HEK293T (cell line): ENCODE measurements at regions not wholly inside any gene's neighbourhood (a gene's known extent, or its start where the extent isn't known, plus 50 kb on each side); places are given as distances from the start of the nearest gene placed in this dataset.

Experiments used
- BHLHE40 ChIP-seq: fragments of 450-650 bp; IDR thresholded peaks from 2 replicates; pipeline ENCODE4 v1.6.1; 2016; ENCODE audit warnings: mild to moderate bottlenecking, moderate library complexity, borderline replicate concordance
- FOXA1 ChIP-seq: fragments of 450-650 bp; IDR thresholded peaks from 2 replicates; pipeline ENCODE4 v1.6.1; 2016; ENCODE audit warnings: mild to moderate bottlenecking
- HDGF ChIP-seq: fragments of 450-650 bp; IDR thresholded peaks from 2 replicates; pipeline ENCODE4 v1.6.1; 2017; ENCODE audit warnings: antibody characterized with exemption, borderline replicate concordance
- NFRKB ChIP-seq: fragments of 450-650 bp; IDR thresholded peaks from 2 replicates; pipeline ENCODE4 v1.6.1; 2016; ENCODE audit warnings: mild to moderate bottlenecking, moderate library complexity
- SP1 ChIP-seq: fragments of 450-650 bp; IDR thresholded peaks from 2 replicates; pipeline ENCODE4 v1.6.1; 2017
- SUZ12 ChIP-seq: fragments of 450-650 bp; IDR thresholded peaks from 2 replicates; pipeline ENCODE4 v1.6.1; 2016; ENCODE audit warnings: mild to moderate bottlenecking

GRCh38 chr7:85586091-85586490 lies 399.2 kb upstream of the SEMA3D start:
- TF ChIP-seq SP1 (no peak), HDGF (no peak), FOXA1 (no peak), SUZ12 (no peak), NFRKB (no peak), BHLHE40 (no peak)
